ENCODE measurements at regions not wholly inside any gene's neighbourhood (a gene's known extent, or its start where the extent isn't known, plus 50 kb on each side); places are given as distances from the start of the nearest gene placed in this dataset.

- peaks cover 0 to 12% of the 10 kb centered on the region in 2 experiments for H3K9me3 ChIP-seq (ENCODE audit: control insufficient read depth in 1 of 2, insufficient read depth in 1 of 2, low read length in 2 of 2)
- no peak overlapping the region for H3K27ac ChIP-seq (ENCODE audit: low read depth in 1 of 2, low read length in 2 of 2)
- POLR2A ChIA-PET = no interaction called here
- H3K27ac Mint-ChIP-seq = no peak overlapping the region
- H3K36me3 ChIP-seq (ENCODE audit: insufficient read depth, low read length) = no peaks in the 10 kb centered on the region
- no peak overlapping the region for H3K4me3 Mint-ChIP-seq
- ATAC-seq (ENCODE audit: poor library complexity) = no peak
- H3K4me3 ChIP-seq (ENCODE audit: low read length) = no peak overlapping the region
- CTCF ChIA-PET = no interaction called here
- H3K36me3 Mint-ChIP-seq (ENCODE audit: low read depth) = no peaks in the 10 kb centered on the region
- no peaks in the 10 kb centered on the region for H3K4me1 ChIP-seq (ENCODE audit: insufficient read depth, low read length)
- no peaks in the 10 kb centered on the region for H3K4me1 Mint-ChIP-seq (ENCODE audit: low read depth)
- peaks cover 30% of the 10 kb centered on the region for H3K27me3 Mint-ChIP-seq
- intact Hi-C loops (cut with DNase I, micrococcal nuclease) = no loop called here
- H3K9me3 Mint-ChIP-seq = no peaks in the 10 kb centered on the region
- DNase-seq = no peak
- peaks cover 5 to 11% of the 10 kb centered on the region in 2 experiments for H3K27me3 ChIP-seq (ENCODE audit: control insufficient read depth in 1 of 2, insufficient read depth in 2 of 2, low read length in 2 of 2)
- TF ChIP-seq, protein P1, sequence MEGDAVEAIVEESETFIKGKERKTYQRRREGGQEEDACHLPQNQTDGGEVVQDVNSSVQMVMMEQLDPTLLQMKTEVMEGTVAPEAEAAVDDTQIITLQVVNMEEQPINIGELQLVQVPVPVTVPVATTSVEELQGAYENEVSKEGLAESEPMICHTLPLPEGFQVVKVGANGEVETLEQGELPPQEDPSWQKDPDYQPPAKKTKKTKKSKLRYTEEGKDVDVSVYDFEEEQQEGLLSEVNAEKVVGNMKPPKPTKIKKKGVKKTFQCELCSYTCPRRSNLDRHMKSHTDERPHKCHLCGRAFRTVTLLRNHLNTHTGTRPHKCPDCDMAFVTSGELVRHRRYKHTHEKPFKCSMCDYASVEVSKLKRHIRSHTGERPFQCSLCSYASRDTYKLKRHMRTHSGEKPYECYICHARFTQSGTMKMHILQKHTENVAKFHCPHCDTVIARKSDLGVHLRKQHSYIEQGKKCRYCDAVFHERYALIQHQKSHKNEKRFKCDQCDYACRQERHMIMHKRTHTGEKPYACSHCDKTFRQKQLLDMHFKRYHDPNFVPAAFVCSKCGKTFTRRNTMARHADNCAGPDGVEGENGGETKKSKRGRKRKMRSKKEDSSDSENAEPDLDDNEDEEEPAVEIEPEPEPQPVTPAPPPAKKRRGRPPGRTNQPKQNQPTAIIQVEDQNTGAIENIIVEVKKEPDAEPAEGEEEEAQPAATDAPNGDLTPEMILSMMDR (IDR thresholded peaks at IDR 0.05) = no peak
Observed at GRCh38 chr2:240338274-240338673, 97.2 kb upstream of the GPC1 start.

DNA sequence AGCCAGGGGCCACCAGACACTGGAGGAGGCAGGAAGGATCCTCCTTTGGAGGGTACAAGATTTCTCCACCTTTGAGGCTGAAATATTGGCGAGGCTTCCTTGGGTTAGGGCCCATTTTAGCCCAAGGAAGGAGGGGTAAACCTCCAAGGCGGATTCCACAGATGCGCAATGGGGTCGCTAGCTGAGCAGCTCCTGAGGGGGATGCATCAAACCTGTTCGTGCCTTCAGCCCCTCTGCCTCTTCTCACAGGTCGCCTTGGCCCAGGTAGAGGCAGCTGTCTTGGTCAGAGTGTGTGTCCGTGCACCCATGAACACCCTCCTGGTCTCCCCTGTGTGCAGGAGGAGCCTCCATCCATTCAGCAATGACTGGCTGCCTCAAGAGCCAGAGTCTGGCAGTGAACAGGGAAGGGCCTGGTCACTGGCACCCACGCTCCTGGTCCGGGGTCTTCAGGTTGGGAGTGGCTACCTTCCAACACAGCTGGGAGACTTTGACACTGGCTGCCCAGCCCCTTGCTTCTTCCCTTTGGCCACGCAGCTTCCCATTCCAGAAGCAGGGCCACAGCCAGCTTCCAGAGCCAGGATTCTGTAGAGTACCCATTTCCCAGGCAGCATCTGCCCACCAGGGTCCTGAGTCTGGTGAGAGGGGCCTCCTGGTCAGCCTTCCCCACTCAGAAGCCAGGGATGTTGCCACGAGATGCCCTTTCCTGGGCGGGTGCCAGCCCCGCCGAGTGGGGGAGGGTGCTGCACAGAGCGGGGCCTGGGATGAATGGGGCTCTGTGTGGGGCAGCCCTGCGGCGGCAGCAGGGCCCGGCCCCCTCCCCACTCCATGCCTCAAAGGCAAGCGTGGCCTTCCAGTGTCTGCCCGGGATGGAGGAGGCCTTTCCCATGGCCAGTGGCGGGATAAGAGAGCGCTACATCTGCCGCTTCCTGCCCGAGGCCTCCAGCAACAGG, 95.8 kb upstream of the GPC1 start:
- Histone ChIP-seq H3K4me1 (ENCODE audit: insufficient read depth, low read length) (no peaks in the 10 kb centered on the region), H3K4me3 (ENCODE audit: low read length) (no peak overlapping the region), H3K9me3 (ENCODE audit: control insufficient read depth in 1 of 2, insufficient read depth in 1 of 2, low read length in 2 of 2) (peaks cover 0 to 12% of the 10 kb centered on the region in 2 experiments), H3K27ac (ENCODE audit: low read depth in 1 of 2, low read length in 2 of 2) (no peak overlapping the region), H3K36me3 (ENCODE audit: insufficient read depth, low read length) (no peaks in the 10 kb centered on the region), H3K27me3 (ENCODE audit: control insufficient read depth in 1 of 2, insufficient read depth in 2 of 2, low read length in 2 of 2) (peaks cover 5 to 11% of the 10 kb centered on the region in 2 experiments)
- Mint-ChIP-seq H3K9me3 (no peaks in the 10 kb centered on the region), H3K36me3 (ENCODE audit: low read depth) (no peaks in the 10 kb centered on the region), H3K4me3 (no peak overlapping the region), H3K27ac (no peak overlapping the region), H3K4me1 (ENCODE audit: low read depth) (no peaks in the 10 kb centered on the region), H3K27me3 (peaks cover 21% of the 10 kb centered on the region)
- no peak for DNase-seq
- intact Hi-C loops (cut with DNase I, micrococcal nuclease) = no loop called here
- ChIA-PET CTCF (no interaction called here), POLR2A (no interaction called here)
- ATAC-seq (ENCODE audit: poor library complexity) = no peak
- TF ChIP-seq, protein P1 (IDR thresholded peaks at IDR 0.05) = no peak

DNA sequence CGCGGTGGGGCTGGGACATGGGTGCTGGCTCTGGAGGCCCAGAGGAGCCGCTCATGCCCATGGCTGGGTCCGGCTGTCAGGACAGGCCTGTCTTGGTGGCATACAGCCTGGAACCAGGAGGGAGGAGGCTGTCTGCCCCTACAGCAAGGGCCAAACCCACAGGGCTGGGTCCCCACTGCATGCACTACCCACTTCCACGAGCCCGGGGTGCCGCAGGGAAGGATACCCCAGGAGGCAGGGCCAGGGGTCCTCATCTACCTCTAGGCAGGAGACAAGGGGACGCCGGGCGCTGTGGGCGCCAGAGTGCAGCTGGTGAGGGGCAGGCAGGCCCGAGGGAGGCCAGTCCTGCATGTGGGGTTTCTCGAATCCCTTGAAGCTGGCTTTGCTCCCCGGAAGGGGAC, 95.1 kb upstream of the GPC1 start:
- peaks cover 0 to 12% of the 10 kb centered on the region in 2 experiments for H3K9me3 ChIP-seq (ENCODE audit: control insufficient read depth in 1 of 2, insufficient read depth in 1 of 2, low read length in 2 of 2)
- Mint-ChIP-seq H3K4me3 (no peak overlapping the region), H3K27me3 (peaks cover 21% of the 10 kb centered on the region), H3K27ac (no peak overlapping the region), H3K9me3 (no peaks in the 10 kb centered on the region), H3K36me3 (ENCODE audit: low read depth) (no peaks in the 10 kb centered on the region), H3K4me1 (ENCODE audit: low read depth) (no peaks in the 10 kb centered on the region)
- no peak for ATAC-seq (ENCODE audit: poor library complexity)
- peaks cover 5 to 11% of the 10 kb centered on the region in 2 experiments for H3K27me3 ChIP-seq (ENCODE audit: control insufficient read depth in 1 of 2, insufficient read depth in 2 of 2, low read length in 2 of 2)
- no peaks in the 10 kb centered on the region for H3K4me1 ChIP-seq (ENCODE audit: insufficient read depth, low read length)
- H3K27ac ChIP-seq (ENCODE audit: low read depth in 1 of 2, low read length in 2 of 2) = no peak overlapping the region
- POLR2A ChIA-PET = no interaction called here
- TF ChIP-seq, protein P1 (IDR thresholded peaks at IDR 0.05) = no peak
- no peaks in the 10 kb centered on the region for H3K36me3 ChIP-seq (ENCODE audit: insufficient read depth, low read length)
- intact Hi-C loops (cut with DNase I, micrococcal nuclease) = no loop called here
- no peak for DNase-seq
- H3K4me3 ChIP-seq (ENCODE audit: low read length) = no peak overlapping the region
- CTCF ChIA-PET = no interaction called here

All from CD4-positive, alpha-beta T cell (primary cell).